K562 (cell line): ENCODE measurements at regions not wholly inside any gene's neighbourhood (a gene's known extent, or its start where the extent isn't known, plus 50 kb on each side); places are given as distances from the start of the nearest gene placed in this dataset.

ENCODE experiments used
- ATAC-seq: fragments of 200-7000 bp; cut with Tn5 transposase; 3 replicates; pipeline ENCODE4 v1.9.1; 2020; ENCODE audit warnings: moderate library complexity
- BruUV-seq: library from RNA; stranded (reverse); fragments of 400-500 nt; replicated peaks from 2 replicates; lab custom pipeline; 2021; lab: Mats Ljungman, UMichigan
- CTCF ChIA-PET: fragments of 300-600 bp; formaldehyde crosslinking; extraction: SDS; loops from one replicate; lab custom pipeline; 2021; ENCODE audit warnings: low intra/inter-chr PET ratio; lab: Yijun Ruan, JAX
- POLR2A ChIA-PET: fragments of 300-600, 350-650 bp; sonication (Branson Sonifier 250); formaldehyde crosslinking; extraction: SDS; loops from one replicate; lab custom pipeline; 2021; ENCODE audit warnings: antibody characterized with exemption, inconsistent platforms; lab: Yijun Ruan, JAX
- DNase-seq, 4 experiments: peaks; one replicate each; pipeline versions ENCODE4 v3.0.0 to v3.0.0-alpha.2; 2011 to 2018; ENCODE audit warnings: low spot score in 3 of 4, mixed read lengths in 3 of 4; ENCODE audit errors: extremely low read depth in 1 of 4
- FAIRE-seq: peaks from 2 replicates; lab custom pipeline; 2011; peaks lifted over from hg19 to GRCh38; lab: Jason Lieb, UNC
- H2AFZ ChIP-seq: 2 replicates; pipeline ENCODE4 v1.6.0; 2011; ENCODE audit warnings: low read depth, low read length, control low read depth, inconsistent platforms
- H3K27ac ChIP-seq: fragments of 200-600 bp; 3 replicates; pipeline ENCODE4 v1.8.0; 2011; ENCODE audit warnings: low read depth, mild to moderate bottlenecking, control low read depth, inconsistent platforms, low read length, moderate library complexity, mixed read lengths; ENCODE audit errors: extremely low read depth
- H3K27me3 ChIP-seq, 2 experiments: fragments of 300-600 bp in 1 of 2; 2 replicates in 1 of 2; 3 replicates in 1 of 2; pipeline versions ENCODE4 v1.6.0 to v1.8.0; 2011; ENCODE audit warnings: inconsistent platforms in 2 of 2, low read length in 2 of 2, mild to moderate bottlenecking in 1 of 2, mixed read lengths in 1 of 2, moderate library complexity in 1 of 2; ENCODE audit not compliant: control insufficient read depth in 2 of 2, insufficient read depth in 2 of 2
- H3K36me3 ChIP-seq: fragments of 300-600 bp; 3 replicates; pipeline ENCODE4 v1.8.0; 2011; ENCODE audit warnings: mild to moderate bottlenecking, low read length, inconsistent platforms; ENCODE audit not compliant: control insufficient read depth, insufficient read depth
- H3K4me1 ChIP-seq, 2 experiments: fragments of 200-600 bp in 1 of 2; replicated peaks in 1 of 2; 2 replicates in 1 of 2; 3 replicates in 1 of 2; pipeline versions ENCODE4 v1.5.1 to v1.8.0; 2011; ENCODE audit warnings: inconsistent platforms in 2 of 2, low read length in 2 of 2, mild to moderate bottlenecking in 1 of 2, mixed read lengths in 1 of 2, moderate library complexity in 1 of 2; ENCODE audit not compliant: control insufficient read depth in 2 of 2, insufficient read depth in 2 of 2
- H3K4me2 ChIP-seq: 2 replicates; pipeline ENCODE4 v1.6.1; 2011; ENCODE audit warnings: low read length, control low read depth, inconsistent platforms, mixed read lengths; ENCODE audit not compliant: insufficient read depth
- H3K4me3 ChIP-seq: fragments of 200-600 bp; sonication (generic), shearing (Covaris generic); 2 replicates; pipeline ENCODE4 v1.5.1; 2016; ENCODE audit warnings: control low read depth, inconsistent platforms
- H3K79me2 ChIP-seq: fragments of 200-600 bp; 3 replicates; pipeline ENCODE4 v1.8.0; 2011; ENCODE audit warnings: low read length, inconsistent platforms; ENCODE audit not compliant: control insufficient read depth, insufficient read depth
- H3K9ac ChIP-seq, 2 experiments: 2 replicates each; pipeline versions ENCODE4 v1.6.0 to v1.6.1; 2011; ENCODE audit warnings: low read depth in 2 of 2, low read length in 2 of 2, control low read depth in 1 of 2, inconsistent platforms in 1 of 2, mild to moderate bottlenecking in 1 of 2, mixed read lengths in 1 of 2; ENCODE audit not compliant: insufficient read depth in 1 of 2
- H3K9me1 ChIP-seq: one replicate; pipeline ENCODE4 v1.6.0; 2011; ENCODE audit warnings: inconsistent platforms, mild to moderate bottlenecking, low read length, moderate library complexity; ENCODE audit not compliant: control insufficient read depth, insufficient read depth
- H3K9me3 ChIP-seq: replicated peaks from 2 replicates; pipeline ENCODE4 v1.5.1; 2011; ENCODE audit warnings: low read depth, low read length, inconsistent platforms; ENCODE audit not compliant: control insufficient read depth, insufficient read depth
- H4K20me1 ChIP-seq: replicated peaks from 2 replicates; pipeline ENCODE4 v1.6.1; 2011; ENCODE audit warnings: low read length, inconsistent platforms, mixed read lengths; ENCODE audit not compliant: control insufficient read depth, insufficient read depth
- ATF2 ChIP-seq: sonication (generic); formaldehyde crosslinking; IDR thresholded peaks from 2 replicates; pipeline ENCODE4 v1.8.1; 2022; ENCODE audit warnings: missing genetic modification reagents
- ELF4 ChIP-seq: fragments of 450-650 bp; formaldehyde crosslinking; IDR thresholded peaks from 2 replicates; pipeline ENCODE4 v1.4.0; 2022; ENCODE audit warnings: missing genetic modification characterization
- SMAD2 ChIP-seq: fragments of 150-350 bp; IDR thresholded peaks from 2 replicates; pipeline ENCODE4 v1.6.1; 2014; ENCODE audit warnings: low read depth, mild to moderate bottlenecking, low read length
- YY1 ChIP-seq, 3 experiments: IDR thresholded peaks; 2 replicates each; pipeline ENCODE4 v1.6.1; 2011; ENCODE audit warnings: low read length in 2 of 3, mild to moderate bottlenecking in 2 of 3, moderate library complexity in 2 of 3, borderline replicate concordance in 1 of 3, control low read depth in 1 of 3, low read depth in 1 of 3; ENCODE audit not compliant: insufficient read depth in 3 of 3, insufficient replicate concordance in 2 of 3, control insufficient read depth in 1 of 3, insufficient read length in 1 of 3; ENCODE audit errors: extremely low read depth in 1 of 3
- ZNF79 ChIP-seq: fragments of 250-450 bp; sonication (Bioruptor Pico); IDR thresholded peaks from 2 replicates; pipeline ENCODE4 v1.4.0; 2020; ENCODE audit warnings: low read depth, mild to moderate bottlenecking, moderate library complexity
- ZSCAN29 ChIP-seq: fragments of 450-650 bp; IDR thresholded peaks from 2 replicates; pipeline ENCODE4 v1.6.1; 2017
- WGBS: fragments of 100-300 bp; shearing (Covaris generic); methylation state at CpG from one replicate; pipeline ENCODE4 v1.1.6; 2016; ENCODE audit warnings: low coverage, mixed read lengths; ENCODE audit not compliant: insufficient coverage; ENCODE audit errors: missing lambda C conversion rate; 5-methylcytosine and 5-hydroxymethylcytosine counted together
- in situ Hi-C: fragments of 300-500 bp; cut with MboI; formaldehyde crosslinking; loops from 4 replicates; pipeline ENCODE4 v1.15.0; 2018; ENCODE audit warnings: inconsistent platforms, mixed read lengths
- intact Hi-C: fragments of 100-400 bp; cut with micrococcal nuclease; formaldehyde crosslinking; loops from 2 replicates; pipeline ENCODE4 v1.14.2; 2022
- TF ChIP-seq, protein P1 (sequence below): fragments of 450-650 bp; IDR thresholded peaks from 2 replicates; pipeline ENCODE4 v1.7.1; 2018; ENCODE audit warnings: mild to moderate bottlenecking, low read depth; ENCODE audit not compliant: partially characterized antibody
- TF ChIP-seq, protein P2 (sequence below), 2 experiments: fragments of 450-650 bp; formaldehyde crosslinking in 1 of 2; IDR thresholded peaks; 2 replicates each; pipeline versions ENCODE4 v1.4.0 to v1.6.1; 2014 to 2020; ENCODE audit warnings: mild to moderate bottlenecking in 2 of 2, borderline replicate concordance in 1 of 2, low read depth in 1 of 2

GRCh38 chr10:21020545-21020944 lies 123.4 kb upstream of the NEBL start:
- BruUV-seq: no TSS peak
- no peaks in the 10 kb centered on the region for H3K27me3 ChIP-seq
- in situ Hi-C loops: no loop called here
- FAIRE-seq (peak; percentile 78), DNase-seq (peak; percentile 75 to 84 (median 79)), ATAC-seq (peak; percentile 98)
- no peaks in the 10 kb centered on the region for H3K36me3 ChIP-seq
- no peak overlapping the region for H3K4me3 ChIP-seq
- WGBS: 15% methylated on average over 7 of the region's 7 CpGs
- no peaks in the 10 kb centered on the region; a peak in 1 of 5 replicates for H3K4me1 ChIP-seq
- no peaks in the 10 kb centered on the region for H3K9me1 ChIP-seq
- H2AFZ ChIP-seq: peak overlapping the region; percentile 96
- no peaks in the 10 kb centered on the region for H3K79me2 ChIP-seq
- ChIA-PET POLR2A (interaction anchor here (0.6 kb wide), 1 partner anchor 110 kb away, joined by 3 read pairs; no protein-coding TSS in a partner anchor), CTCF (no interaction called here)
- no peaks in the 10 kb centered on the region for H4K20me1 ChIP-seq
- no peak overlapping the region for H3K27ac ChIP-seq
- no peak overlapping the region for H3K9ac ChIP-seq
- intact Hi-C loops: loop anchor here (5.0 kb wide), 1 partner anchor 158 kb away; no protein-coding TSS in a partner anchor
- H3K9me3 ChIP-seq: no peaks in the 10 kb centered on the region
- H3K4me2 ChIP-seq: peak overlapping the region; percentile 55
- TF ChIP-seq, protein P1, sequence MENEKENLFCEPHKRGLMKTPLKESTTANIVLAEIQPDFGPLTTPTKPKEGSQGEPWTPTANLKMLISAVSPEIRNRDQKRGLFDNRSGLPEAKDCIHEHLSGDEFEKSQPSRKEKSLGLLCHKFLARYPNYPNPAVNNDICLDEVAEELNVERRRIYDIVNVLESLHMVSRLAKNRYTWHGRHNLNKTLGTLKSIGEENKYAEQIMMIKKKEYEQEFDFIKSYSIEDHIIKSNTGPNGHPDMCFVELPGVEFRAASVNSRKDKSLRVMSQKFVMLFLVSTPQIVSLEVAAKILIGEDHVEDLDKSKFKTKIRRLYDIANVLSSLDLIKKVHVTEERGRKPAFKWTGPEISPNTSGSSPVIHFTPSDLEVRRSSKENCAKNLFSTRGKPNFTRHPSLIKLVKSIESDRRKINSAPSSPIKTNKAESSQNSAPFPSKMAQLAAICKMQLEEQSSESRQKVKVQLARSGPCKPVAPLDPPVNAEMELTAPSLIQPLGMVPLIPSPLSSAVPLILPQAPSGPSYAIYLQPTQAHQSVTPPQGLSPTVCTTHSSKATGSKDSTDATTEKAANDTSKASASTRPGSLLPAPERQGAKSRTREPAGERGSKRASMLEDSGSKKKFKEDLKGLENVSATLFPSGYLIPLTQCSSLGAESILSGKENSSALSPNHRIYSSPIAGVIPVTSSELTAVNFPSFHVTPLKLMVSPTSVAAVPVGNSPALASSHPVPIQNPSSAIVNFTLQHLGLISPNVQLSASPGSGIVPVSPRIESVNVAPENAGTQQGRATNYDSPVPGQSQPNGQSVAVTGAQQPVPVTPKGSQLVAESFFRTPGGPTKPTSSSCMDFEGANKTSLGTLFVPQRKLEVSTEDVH: no peak
- TF ChIP-seq ZSCAN29 (no peak), ELF4 (no peak), SMAD2 (no peak), ZNF79 (no peak), YY1 (IDR thresholded peaks at IDR 0.05; ENCODE audit: borderline replicate concordance in 1 of 3, control insufficient read depth in 1 of 3, extremely low read depth in 1 of 3, insufficient read depth in 3 of 3, insufficient read length in 1 of 3, insufficient replicate concordance in 2 of 3, low read depth in 1 of 3, low read length in 2 of 3) (peak; percentile 50 to 94 (median 72)), ATF2 (CRISPR knock-in tag) (no peak)
- TF ChIP-seq, protein P2, sequence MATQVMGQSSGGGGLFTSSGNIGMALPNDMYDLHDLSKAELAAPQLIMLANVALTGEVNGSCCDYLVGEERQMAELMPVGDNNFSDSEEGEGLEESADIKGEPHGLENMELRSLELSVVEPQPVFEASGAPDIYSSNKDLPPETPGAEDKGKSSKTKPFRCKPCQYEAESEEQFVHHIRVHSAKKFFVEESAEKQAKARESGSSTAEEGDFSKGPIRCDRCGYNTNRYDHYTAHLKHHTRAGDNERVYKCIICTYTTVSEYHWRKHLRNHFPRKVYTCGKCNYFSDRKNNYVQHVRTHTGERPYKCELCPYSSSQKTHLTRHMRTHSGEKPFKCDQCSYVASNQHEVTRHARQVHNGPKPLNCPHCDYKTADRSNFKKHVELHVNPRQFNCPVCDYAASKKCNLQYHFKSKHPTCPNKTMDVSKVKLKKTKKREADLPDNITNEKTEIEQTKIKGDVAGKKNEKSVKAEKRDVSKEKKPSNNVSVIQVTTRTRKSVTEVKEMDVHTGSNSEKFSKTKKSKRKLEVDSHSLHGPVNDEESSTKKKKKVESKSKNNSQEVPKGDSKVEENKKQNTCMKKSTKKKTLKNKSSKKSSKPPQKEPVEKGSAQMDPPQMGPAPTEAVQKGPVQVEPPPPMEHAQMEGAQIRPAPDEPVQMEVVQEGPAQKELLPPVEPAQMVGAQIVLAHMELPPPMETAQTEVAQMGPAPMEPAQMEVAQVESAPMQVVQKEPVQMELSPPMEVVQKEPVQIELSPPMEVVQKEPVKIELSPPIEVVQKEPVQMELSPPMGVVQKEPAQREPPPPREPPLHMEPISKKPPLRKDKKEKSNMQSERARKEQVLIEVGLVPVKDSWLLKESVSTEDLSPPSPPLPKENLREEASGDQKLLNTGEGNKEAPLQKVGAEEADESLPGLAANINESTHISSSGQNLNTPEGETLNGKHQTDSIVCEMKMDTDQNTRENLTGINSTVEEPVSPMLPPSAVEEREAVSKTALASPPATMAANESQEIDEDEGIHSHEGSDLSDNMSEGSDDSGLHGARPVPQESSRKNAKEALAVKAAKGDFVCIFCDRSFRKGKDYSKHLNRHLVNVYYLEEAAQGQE (IDR thresholded peaks at IDR 0.05; ENCODE audit: borderline replicate concordance): no peak
- TF ChIP-seq, protein P2 (CRISPR knock-in tag; IDR thresholded peaks at IDR 0.05; ENCODE audit: low read depth): no peak
